GM21825 (cell line): ENCODE measurements at regions not wholly inside any gene's neighbourhood (a gene's known extent, or its start where the extent isn't known, plus 50 kb on each side); places are given as distances from the start of the nearest gene placed in this dataset.
"Not testable (repeated sequence)": the region's sequence is repeated elsewhere in the genome, so short reads cannot be mapped to it uniquely, and the experiment has no call there.

Experiments used
- ATAC-seq: cut with Tn5 transposase; IDR thresholded peaks from one replicate; pipeline ENCODE4 v1.9.1; 2021; ENCODE audit warnings: mild to moderate bottlenecking, moderate library complexity; ENCODE audit not compliant: unreplicated experiment

- ATAC-seq: not testable (repeated sequence)
Measured at GRCh38 chr13:109264603-109265437, 521.6 kb downstream of the IRS2 start.

GRCh38 chr13:109257761-109258157 lies 528.6 kb downstream of the IRS2 start:
- not testable (repeated sequence) for ATAC-seq
